ENCODE measurements at regions not wholly inside any gene's neighbourhood (a gene's known extent, or its start where the extent isn't known, plus 50 kb on each side); places are given as distances from the start of the nearest gene placed in this dataset.

DNA sequence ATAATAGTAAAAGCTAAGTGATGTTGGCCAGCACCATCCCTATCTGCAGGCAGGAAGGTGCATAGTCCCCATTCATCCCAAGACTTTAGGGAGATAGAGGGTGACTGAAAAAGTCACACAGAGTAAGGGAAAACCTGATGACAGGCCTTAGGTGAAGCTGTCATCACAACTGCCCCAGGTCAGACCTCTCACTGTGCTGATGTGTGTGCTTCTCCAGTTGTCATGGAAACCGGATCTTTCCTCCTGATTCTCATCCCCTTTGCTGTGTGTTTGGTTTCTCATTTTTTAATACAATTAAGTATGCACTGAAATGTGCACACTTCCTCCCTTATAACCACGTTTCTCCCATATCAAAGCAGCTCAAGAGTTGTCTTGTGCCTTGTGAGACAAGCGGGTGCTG is 135.1 kb upstream of the ANKFN1 start:
- Histone ChIP-seq H3K27me3 (no peaks in the 10 kb centered on the region), H3K36me3 (no peaks in the 10 kb centered on the region), H3K9ac (no peak overlapping the region), H4K20me1 (no peaks in the 10 kb centered on the region), H3K27ac (no peak overlapping the region), H3K4me3 (no peak overlapping the region), H3K4me1 (no peaks in the 10 kb centered on the region), H3K4me2 (no peak overlapping the region), H3K9me3 (replicated peaks in 1 of 11) (peaks cover 0 to 5% (median under 1%) of the 10 kb centered on the region in 11 experiments; a peak in 7 of 22 replicates)
- no peak for TF ChIP-seq Cebpa-rat (IDR thresholded peaks at IDR 0.05)

DNA sequence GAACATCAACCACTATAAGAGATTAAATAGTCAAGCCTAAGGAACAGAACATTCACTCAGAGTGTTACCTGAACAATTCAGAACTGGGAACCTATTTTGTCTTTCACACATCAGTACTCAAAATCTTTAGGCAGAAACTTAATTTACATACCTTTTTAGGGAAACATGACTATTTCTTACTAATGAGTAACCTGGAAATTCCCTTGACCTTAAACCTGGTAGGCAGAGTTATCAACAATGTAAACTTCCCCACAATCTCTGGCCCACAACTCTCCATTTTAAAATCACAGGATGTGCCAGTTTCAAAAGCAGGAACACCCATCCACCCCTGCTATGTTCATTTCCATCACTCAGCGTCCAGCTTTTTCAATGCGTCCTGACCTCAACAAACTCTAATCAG is 132.9 kb upstream of the ANKFN1 start:
- no peaks in the 10 kb centered on the region for H3K27me3 ChIP-seq
- no peak overlapping the region for H3K4me2 ChIP-seq
- H3K4me3 ChIP-seq = no peak overlapping the region
- H3K9me3 ChIP-seq (replicated peaks in 1 of 11) = no peaks in the 10 kb centered on the region
- TF ChIP-seq Cebpa-rat (IDR thresholded peaks at IDR 0.05) = no peak
- no peaks in the 10 kb centered on the region for H3K36me3 ChIP-seq
- H4K20me1 ChIP-seq = no peaks in the 10 kb centered on the region
- no peak overlapping the region for H3K9ac ChIP-seq
- H3K27ac ChIP-seq = no peak overlapping the region
- H3K4me1 ChIP-seq = no peaks in the 10 kb centered on the region

- Histone ChIP-seq H3K4me2 (no peak overlapping the region), H3K9ac (no peak overlapping the region), H3K4me3 (no peak overlapping the region), H3K27me3 (no peaks in the 10 kb centered on the region), H3K36me3 (no peaks in the 10 kb centered on the region), H3K9me3 (replicated peaks in 1 of 11) (no peaks in the 10 kb centered on the region), H3K27ac (no peak overlapping the region), H4K20me1 (no peaks in the 10 kb centered on the region), H3K4me1 (no peaks in the 10 kb centered on the region)
- no peak for TF ChIP-seq Cebpa-rat (IDR thresholded peaks at IDR 0.05)
These were observed 131.5 kb upstream of the ANKFN1 start for GRCh38 chr17:56021681-56022190.

GRCh38 chr17:56023851-56024250 is 129.4 kb upstream of the ANKFN1 start:
- Histone ChIP-seq H3K36me3 (no peaks in the 10 kb centered on the region), H3K4me3 (no peak overlapping the region), H3K9ac (no peak overlapping the region), H4K20me1 (no peaks in the 10 kb centered on the region), H3K27me3 (no peaks in the 10 kb centered on the region), H3K27ac (no peak overlapping the region), H3K9me3 (replicated peaks in 1 of 11) (no peaks in the 10 kb centered on the region), H3K4me2 (no peak overlapping the region), H3K4me1 (no peaks in the 10 kb centered on the region)
- TF ChIP-seq Cebpa-rat (IDR thresholded peaks at IDR 0.05) = no peak

DNA sequence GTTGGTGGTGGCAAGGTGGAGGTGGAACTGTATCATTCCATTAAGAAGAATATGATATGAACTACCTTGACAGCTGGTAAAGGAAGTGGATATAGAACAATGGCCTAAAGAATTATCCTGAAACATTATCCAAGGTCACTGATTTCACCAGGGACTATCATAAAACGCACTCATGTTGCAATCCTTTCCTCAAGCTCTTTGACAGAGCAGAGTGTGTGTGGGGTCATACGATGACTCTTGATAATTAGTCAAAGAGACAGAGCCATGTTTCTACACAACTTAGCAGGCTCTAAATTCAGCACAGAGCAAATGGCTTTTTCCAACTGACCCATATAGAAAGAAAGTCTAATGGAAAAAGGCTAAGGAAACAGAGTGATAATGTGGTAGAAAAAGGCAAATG is 126.4 kb upstream of the ANKFN1 start:
- Histone ChIP-seq H3K4me3 (no peak overlapping the region), H3K36me3 (no peaks in the 10 kb centered on the region), H3K4me2 (no peak overlapping the region), H4K20me1 (no peaks in the 10 kb centered on the region), H3K4me1 (peaks cover 3 to 13% (median 11%) of the 10 kb centered on the region in 10 experiments; a peak in 19 of 20 replicates), H3K27me3 (no peaks in the 10 kb centered on the region), H3K9me3 (replicated peaks in 1 of 11) (no peaks in the 10 kb centered on the region), H3K9ac (no peak overlapping the region), H3K27ac (no peak overlapping the region)
- TF ChIP-seq Cebpa-rat (IDR thresholded peaks at IDR 0.05) = no peak

DNA sequence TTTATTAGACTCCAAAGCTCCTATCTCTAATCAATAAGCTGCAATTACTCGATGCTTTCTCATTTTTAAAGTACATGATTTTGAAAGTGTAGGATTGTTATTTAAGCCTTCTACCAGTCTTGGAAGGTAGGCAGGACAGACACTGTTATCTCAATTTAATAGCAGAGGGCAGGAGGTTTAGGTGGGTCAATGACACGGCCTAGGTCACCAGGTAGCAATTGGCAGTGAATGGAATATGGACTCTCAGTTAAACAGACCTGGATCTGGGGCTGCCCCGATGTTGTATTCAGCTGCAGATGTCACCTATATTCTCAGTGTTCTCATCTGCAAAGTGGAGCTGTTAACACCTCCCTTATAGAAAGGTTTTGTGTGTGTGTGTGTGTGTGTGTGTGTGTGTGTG is 124.4 kb upstream of the ANKFN1 start:
- no peak for TF ChIP-seq Cebpa-rat (IDR thresholded peaks at IDR 0.05)
- Histone ChIP-seq H3K4me3 (no peak overlapping the region), H4K20me1 (no peaks in the 10 kb centered on the region), H3K36me3 (no peaks in the 10 kb centered on the region), H3K4me2 (no peak overlapping the region), H3K27ac (no peak overlapping the region), H3K9ac (no peak overlapping the region), H3K9me3 (replicated peaks in 1 of 11) (no peaks in the 10 kb centered on the region), H3K4me1 (peaks cover 7 to 19% (median 15%) of the 10 kb centered on the region in 10 experiments; a peak in 19 of 20 replicates), H3K27me3 (no peaks in the 10 kb centered on the region)

GRCh38 chr17:56030009-56030624 is 123.2 kb upstream of the ANKFN1 start:
- TF ChIP-seq Cebpa-rat (IDR thresholded peaks at IDR 0.05) = no peak
- Histone ChIP-seq H3K36me3 (no peaks in the 10 kb centered on the region), H4K20me1 (no peaks in the 10 kb centered on the region), H3K9me3 (replicated peaks in 1 of 11) (no peaks in the 10 kb centered on the region), H3K4me1 (peaks cover 7 to 19% (median 15%) of the 10 kb centered on the region in 10 experiments; a peak in 19 of 20 replicates), H3K4me3 (no peak overlapping the region), H3K9ac (no peak overlapping the region), H3K27me3 (no peaks in the 10 kb centered on the region), H3K27ac (no peak overlapping the region), H3K4me2 (no peak overlapping the region)

DNA sequence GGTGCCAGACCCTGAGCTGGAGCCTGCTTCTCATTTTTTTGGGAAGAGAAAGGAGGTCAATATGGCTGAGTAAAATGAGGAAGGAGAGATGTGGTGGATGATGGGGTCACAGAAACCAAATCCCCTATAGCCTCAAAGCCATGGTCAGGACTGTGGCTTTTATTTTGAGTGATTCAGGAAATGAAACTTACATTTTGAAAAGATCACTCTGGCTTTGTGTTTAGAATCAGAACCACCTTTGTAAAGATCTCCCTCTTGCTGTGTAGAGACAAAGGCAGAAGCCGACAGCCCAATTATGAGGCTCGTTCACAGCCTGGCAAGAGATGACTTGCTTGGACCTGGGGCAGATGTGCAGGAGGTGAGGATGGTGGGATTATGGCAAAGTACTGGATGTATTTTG is 121.6 kb upstream of the ANKFN1 start:
- Histone ChIP-seq H3K4me3 (no peak overlapping the region), H3K4me1 (peaks cover 7 to 19% (median 15%) of the 10 kb centered on the region in 10 experiments; a peak in 19 of 20 replicates), H3K4me2 (peak overlapping the region; percentile 31 to 75 (median 55); a peak in 21 of 22 replicates), H4K20me1 (no peaks in the 10 kb centered on the region), H3K9me3 (replicated peaks in 1 of 11) (no peaks in the 10 kb centered on the region), H3K27ac (no peak overlapping the region), H3K9ac (no peak overlapping the region), H3K27me3 (no peaks in the 10 kb centered on the region), H3K36me3 (no peaks in the 10 kb centered on the region)
- no peak for TF ChIP-seq Cebpa-rat (IDR thresholded peaks at IDR 0.05)

GRCh38 chr17:56034197-56034635 is 119.1 kb upstream of the ANKFN1 start:
- no peak overlapping the region for H3K27ac ChIP-seq
- no peaks in the 10 kb centered on the region for H3K27me3 ChIP-seq
- H4K20me1 ChIP-seq = no peaks in the 10 kb centered on the region
- peak in 2 of 11 experiments; percentile 26 to 30; a peak in 1 of 22 replicates for TF ChIP-seq Cebpa-rat (IDR thresholded peaks at IDR 0.05)
- H3K9ac ChIP-seq = no peak overlapping the region
- H3K4me1 ChIP-seq = peaks cover 7 to 19% (median 15%) of the 10 kb centered on the region in 10 experiments; a peak in 19 of 20 replicates
- H3K36me3 ChIP-seq = no peaks in the 10 kb centered on the region
- no peaks in the 10 kb centered on the region for H3K9me3 ChIP-seq (replicated peaks in 1 of 11)
- no peak overlapping the region for H3K4me2 ChIP-seq
- no peak overlapping the region for H3K4me3 ChIP-seq

GRCh38 chr17:56038131-56038530 is 115.1 kb upstream of the ANKFN1 start:
- TF ChIP-seq Cebpa-rat (IDR thresholded peaks at IDR 0.05) = no peak
- Histone ChIP-seq H3K4me3 (no peak overlapping the region), H3K27ac (no peak overlapping the region), H3K9ac (no peak overlapping the region), H3K4me2 (no peak overlapping the region), H3K4me1 (no peaks in the 10 kb centered on the region), H3K36me3 (no peaks in the 10 kb centered on the region), H3K9me3 (replicated peaks in 1 of 11) (no peaks in the 10 kb centered on the region), H4K20me1 (no peaks in the 10 kb centered on the region), H3K27me3 (no peaks in the 10 kb centered on the region)
